Liver (tissue), 8 donors: ENCODE measurements at regions not wholly inside any gene's neighbourhood (a gene's known extent, or its start where the extent isn't known, plus 50 kb on each side); places are given as distances from the start of the nearest gene placed in this dataset.

Experiments
- DNase-seq: peaks from one replicate; pipeline ENCODE4 v3.0.0-alpha.2; 2017; ENCODE audit warnings: low spot score
- H3K27ac ChIP-seq, 2 donors: one replicate each; pipeline ENCODE4 v1.7.0; 2013; ENCODE audit warnings: inconsistent platforms in 2 of 2, low read length in 2 of 2, control low read depth in 1 of 2, low read depth in 1 of 2, mild to moderate bottlenecking in 1 of 2
- H3K27me3 ChIP-seq, 4 donors: one replicate each; pipeline versions ENCODE4 v1.6.1 to v1.7.0; 2013; ENCODE audit warnings: low read length in 3 of 4, inconsistent platforms in 1 of 4, mild to moderate bottlenecking in 1 of 4, moderate library complexity in 1 of 4; ENCODE audit not compliant: control insufficient read depth in 4 of 4, insufficient read depth in 4 of 4
- H3K36me3 ChIP-seq, 4 donors: one replicate each; pipeline versions ENCODE4 v1.6.1 to v1.7.0; 2013; ENCODE audit warnings: low read length in 3 of 4, mild to moderate bottlenecking in 3 of 4, low read depth in 1 of 4, moderate library complexity in 1 of 4; ENCODE audit not compliant: control insufficient read depth in 4 of 4, insufficient read depth in 3 of 4
- H3K4me1 ChIP-seq, 4 donors: one replicate each; pipeline versions ENCODE4 v1.6.1 to v1.7.0; 2013; ENCODE audit warnings: low read length in 3 of 4, mild to moderate bottlenecking in 3 of 4, moderate library complexity in 1 of 4; ENCODE audit not compliant: control insufficient read depth in 4 of 4, insufficient read depth in 4 of 4
- H3K4me3 ChIP-seq, 3 donors: one replicate each; pipeline versions ENCODE4 v1.6.1 to v1.7.0; 2013; ENCODE audit warnings: low read length in 3 of 3, control low read depth in 1 of 3, low read depth in 1 of 3, mild to moderate bottlenecking in 1 of 3
- H3K9ac ChIP-seq, 2 donors: one replicate each; pipeline ENCODE4 v1.7.0; 2013; ENCODE audit warnings: low read length in 2 of 2, mild to moderate bottlenecking in 2 of 2, moderate library complexity in 2 of 2, control low read depth in 1 of 2, low read depth in 1 of 2
- H3K9me3 ChIP-seq, 4 donors: one replicate each; pipeline versions ENCODE4 v1.6.1 to v1.7.0; 2013; ENCODE audit warnings: low read length in 3 of 4; ENCODE audit not compliant: control insufficient read depth in 4 of 4
- EGR1 ChIP-seq, 2 donors: IDR thresholded peaks; 2 replicates each; pipeline ENCODE4 v1.6.1; 2016 to 2018; ENCODE audit warnings: antibody characterized with exemption in 2 of 2, low read depth in 2 of 2
- FOXA2 ChIP-seq: IDR thresholded peaks from 2 replicates; pipeline ENCODE4 v1.6.1; 2016; ENCODE audit warnings: antibody characterized with exemption
- GABPA ChIP-seq, 2 donors: IDR thresholded peaks in 1 of 2; conservative IDR thresholded peaks in 1 of 2; 2 replicates each; pipeline ENCODE4 v1.6.1; 2016; ENCODE audit warnings: antibody characterized with exemption in 2 of 2, mild to moderate bottlenecking in 1 of 2, moderate library complexity in 1 of 2
- HNF4A ChIP-seq, 2 donors: conservative IDR thresholded peaks; 2 replicates each; pipeline ENCODE4 v1.6.1; 2016; ENCODE audit warnings: antibody characterized with exemption in 2 of 2, mild to moderate bottlenecking in 2 of 2
- HNF4G ChIP-seq: IDR thresholded peaks from 2 replicates; pipeline ENCODE4 v1.6.1; 2016; ENCODE audit warnings: antibody characterized with exemption
- JUND ChIP-seq, 2 donors: IDR thresholded peaks; 2 replicates each; pipeline ENCODE4 v1.6.1; 2016; ENCODE audit warnings: antibody characterized with exemption in 2 of 2
- NR2F2 ChIP-seq: IDR thresholded peaks from 2 replicates; pipeline ENCODE4 v1.6.1; 2016; ENCODE audit warnings: antibody characterized with exemption
- RAD21 ChIP-seq, 2 donors: IDR thresholded peaks; 2 replicates each; pipeline ENCODE4 v1.6.1; 2016; ENCODE audit warnings: antibody characterized with exemption in 2 of 2, mild to moderate bottlenecking in 2 of 2
- SP1 ChIP-seq: IDR thresholded peaks from 2 replicates; pipeline ENCODE4 v1.6.1; 2018; ENCODE audit warnings: antibody characterized with exemption, mild to moderate bottlenecking
- TAF1 ChIP-seq: conservative IDR thresholded peaks from 2 replicates; pipeline ENCODE4 v1.6.1; 2016; ENCODE audit warnings: antibody characterized with exemption, mild to moderate bottlenecking
- YY1 ChIP-seq: IDR thresholded peaks from 2 replicates; pipeline ENCODE4 v1.6.1; 2016; ENCODE audit warnings: antibody characterized with exemption, mild to moderate bottlenecking
- WGBS: extraction: QIAGEN DNeasy Blood & Tissue Kit; methylation state at CpG from one replicate; pipeline ENCODE4 v1.1.7; 2013; 5-methylcytosine and 5-hydroxymethylcytosine counted together
- TF ChIP-seq, protein P1 (sequence below): IDR thresholded peaks from 2 replicates; pipeline ENCODE4 v1.6.1; 2016; ENCODE audit warnings: antibody characterized with exemption, mild to moderate bottlenecking
- TF ChIP-seq, protein P2 (sequence below): fragments of 150-350 bp; IDR thresholded peaks from 2 replicates; pipeline ENCODE4 v1.5.1; 2017; ENCODE audit warnings: improper control_type of control experiment, low read depth, low read length; ENCODE audit not compliant: missing input control
- TF ChIP-seq, protein P3 (sequence below): IDR thresholded peaks from 2 replicates; pipeline ENCODE4 v1.6.1; 2016; ENCODE audit warnings: antibody characterized with exemption
- TF ChIP-seq, protein P4 (sequence below): IDR thresholded peaks from 2 replicates; pipeline ENCODE4 v1.6.1; 2016; ENCODE audit warnings: antibody characterized with exemption
- TF ChIP-seq, protein P5 (sequence below): IDR thresholded peaks from 2 replicates; pipeline ENCODE4 v1.6.1; 2016; ENCODE audit warnings: antibody characterized with exemption
- donor health status: healthy.
- donor health status: healthy.
- donor health status: healthy.
- donor health status: healthy.
- donor health status: healthy.

DNA sequence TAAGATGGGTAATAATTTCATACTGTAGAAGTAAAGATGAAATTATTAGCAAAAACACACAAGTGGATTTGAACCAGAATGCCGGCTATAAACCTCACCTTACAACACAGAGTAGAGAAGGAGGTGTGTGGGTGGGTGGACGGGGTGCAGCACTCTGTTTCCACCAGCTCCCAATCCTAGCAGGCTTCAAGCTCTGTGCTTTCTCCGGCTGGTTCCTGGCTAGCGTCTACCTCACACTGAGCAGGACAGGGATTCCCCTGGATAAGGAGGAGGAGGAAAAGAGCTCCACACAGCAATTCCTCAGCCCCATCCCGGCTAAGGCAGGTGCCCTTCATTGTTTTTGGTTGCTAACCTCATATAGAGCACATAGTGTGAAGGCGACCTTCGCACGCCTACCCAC is 453.3 kb downstream of the C6orf118 start:
- H3K9me3 ChIP-seq: peaks cover 0 to 4% (median 0%) of the 10 kb centered on the region in 4 donors
- DNase-seq: no peak
- WGBS: 68% methylated on average over 8 of the region's 8 CpGs
- H3K27me3 ChIP-seq: peaks cover 0 to 3% (median 0%) of the 10 kb centered on the region in 4 donors
- no peaks in the 10 kb centered on the region for H3K4me1 ChIP-seq
- no peak overlapping the region for H3K27ac ChIP-seq
- TF ChIP-seq GABPA (IDR thresholded peaks at IDR 0.05 in 1 of 2, conservative IDR thresholded peaks at IDR 0.05 in 1 of 2) (no peak), JUND (IDR thresholded peaks at IDR 0.05) (no peak), SP1 (no peak), HNF4A (conservative IDR thresholded peaks at IDR 0.05) (no peak), RAD21 (IDR thresholded peaks at IDR 0.05) (no peak), EGR1 (IDR thresholded peaks at IDR 0.05; ENCODE audit: low read depth in 2 of 2) (no peak)
- TF ChIP-seq, protein P1, sequence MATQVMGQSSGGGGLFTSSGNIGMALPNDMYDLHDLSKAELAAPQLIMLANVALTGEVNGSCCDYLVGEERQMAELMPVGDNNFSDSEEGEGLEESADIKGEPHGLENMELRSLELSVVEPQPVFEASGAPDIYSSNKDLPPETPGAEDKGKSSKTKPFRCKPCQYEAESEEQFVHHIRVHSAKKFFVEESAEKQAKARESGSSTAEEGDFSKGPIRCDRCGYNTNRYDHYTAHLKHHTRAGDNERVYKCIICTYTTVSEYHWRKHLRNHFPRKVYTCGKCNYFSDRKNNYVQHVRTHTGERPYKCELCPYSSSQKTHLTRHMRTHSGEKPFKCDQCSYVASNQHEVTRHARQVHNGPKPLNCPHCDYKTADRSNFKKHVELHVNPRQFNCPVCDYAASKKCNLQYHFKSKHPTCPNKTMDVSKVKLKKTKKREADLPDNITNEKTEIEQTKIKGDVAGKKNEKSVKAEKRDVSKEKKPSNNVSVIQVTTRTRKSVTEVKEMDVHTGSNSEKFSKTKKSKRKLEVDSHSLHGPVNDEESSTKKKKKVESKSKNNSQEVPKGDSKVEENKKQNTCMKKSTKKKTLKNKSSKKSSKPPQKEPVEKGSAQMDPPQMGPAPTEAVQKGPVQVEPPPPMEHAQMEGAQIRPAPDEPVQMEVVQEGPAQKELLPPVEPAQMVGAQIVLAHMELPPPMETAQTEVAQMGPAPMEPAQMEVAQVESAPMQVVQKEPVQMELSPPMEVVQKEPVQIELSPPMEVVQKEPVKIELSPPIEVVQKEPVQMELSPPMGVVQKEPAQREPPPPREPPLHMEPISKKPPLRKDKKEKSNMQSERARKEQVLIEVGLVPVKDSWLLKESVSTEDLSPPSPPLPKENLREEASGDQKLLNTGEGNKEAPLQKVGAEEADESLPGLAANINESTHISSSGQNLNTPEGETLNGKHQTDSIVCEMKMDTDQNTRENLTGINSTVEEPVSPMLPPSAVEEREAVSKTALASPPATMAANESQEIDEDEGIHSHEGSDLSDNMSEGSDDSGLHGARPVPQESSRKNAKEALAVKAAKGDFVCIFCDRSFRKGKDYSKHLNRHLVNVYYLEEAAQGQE: no peak
- TF ChIP-seq, protein P2, sequence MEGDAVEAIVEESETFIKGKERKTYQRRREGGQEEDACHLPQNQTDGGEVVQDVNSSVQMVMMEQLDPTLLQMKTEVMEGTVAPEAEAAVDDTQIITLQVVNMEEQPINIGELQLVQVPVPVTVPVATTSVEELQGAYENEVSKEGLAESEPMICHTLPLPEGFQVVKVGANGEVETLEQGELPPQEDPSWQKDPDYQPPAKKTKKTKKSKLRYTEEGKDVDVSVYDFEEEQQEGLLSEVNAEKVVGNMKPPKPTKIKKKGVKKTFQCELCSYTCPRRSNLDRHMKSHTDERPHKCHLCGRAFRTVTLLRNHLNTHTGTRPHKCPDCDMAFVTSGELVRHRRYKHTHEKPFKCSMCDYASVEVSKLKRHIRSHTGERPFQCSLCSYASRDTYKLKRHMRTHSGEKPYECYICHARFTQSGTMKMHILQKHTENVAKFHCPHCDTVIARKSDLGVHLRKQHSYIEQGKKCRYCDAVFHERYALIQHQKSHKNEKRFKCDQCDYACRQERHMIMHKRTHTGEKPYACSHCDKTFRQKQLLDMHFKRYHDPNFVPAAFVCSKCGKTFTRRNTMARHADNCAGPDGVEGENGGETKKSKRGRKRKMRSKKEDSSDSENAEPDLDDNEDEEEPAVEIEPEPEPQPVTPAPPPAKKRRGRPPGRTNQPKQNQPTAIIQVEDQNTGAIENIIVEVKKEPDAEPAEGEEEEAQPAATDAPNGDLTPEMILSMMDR: no peak
- TF ChIP-seq, protein P3, sequence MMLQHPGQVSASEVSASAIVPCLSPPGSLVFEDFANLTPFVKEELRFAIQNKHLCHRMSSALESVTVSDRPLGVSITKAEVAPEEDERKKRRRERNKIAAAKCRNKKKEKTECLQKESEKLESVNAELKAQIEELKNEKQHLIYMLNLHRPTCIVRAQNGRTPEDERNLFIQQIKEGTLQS: no peak
- TF ChIP-seq, protein P4, sequence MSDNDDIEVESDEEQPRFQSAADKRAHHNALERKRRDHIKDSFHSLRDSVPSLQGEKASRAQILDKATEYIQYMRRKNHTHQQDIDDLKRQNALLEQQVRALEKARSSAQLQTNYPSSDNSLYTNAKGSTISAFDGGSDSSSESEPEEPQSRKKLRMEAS: no peak
- no peak overlapping the region for H3K9ac ChIP-seq
- H3K4me3 ChIP-seq: no peak overlapping the region
- H3K36me3 ChIP-seq: no peaks in the 10 kb centered on the region

DNA sequence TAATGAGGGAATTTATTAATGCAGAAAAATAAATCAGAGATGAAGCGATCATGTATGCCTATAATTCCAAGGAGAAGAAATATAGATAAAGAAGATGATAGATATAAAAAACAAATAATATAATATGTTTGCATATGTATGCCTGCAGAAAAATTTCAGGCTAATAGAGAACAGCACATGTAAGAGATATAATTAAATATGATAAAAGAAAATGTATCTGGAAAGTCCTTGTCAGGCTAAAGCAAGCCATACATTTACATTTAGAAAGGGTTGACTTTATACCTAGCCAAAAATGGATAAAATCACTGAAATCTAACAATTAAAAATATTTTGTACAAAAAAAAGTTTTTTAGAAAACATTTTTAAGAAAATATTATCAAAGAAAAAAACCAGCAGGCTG is 454.1 kb downstream of the C6orf118 start:
- H3K27me3 ChIP-seq: no peaks in the 10 kb centered on the region
- no peak overlapping the region for H3K27ac ChIP-seq
- no peak overlapping the region for H3K4me3 ChIP-seq
- H3K9me3 ChIP-seq: peaks cover 0 to 4% (median 0%) of the 10 kb centered on the region in 4 donors
- H3K9ac ChIP-seq: no peak overlapping the region
- 90% methylated on average over 1 of the region's 1 CpG for WGBS
- no peaks in the 10 kb centered on the region for H3K4me1 ChIP-seq
- DNase-seq: no peak
- no peaks in the 10 kb centered on the region for H3K36me3 ChIP-seq
- TF ChIP-seq, protein P2: no peak
- TF ChIP-seq, protein P5, sequence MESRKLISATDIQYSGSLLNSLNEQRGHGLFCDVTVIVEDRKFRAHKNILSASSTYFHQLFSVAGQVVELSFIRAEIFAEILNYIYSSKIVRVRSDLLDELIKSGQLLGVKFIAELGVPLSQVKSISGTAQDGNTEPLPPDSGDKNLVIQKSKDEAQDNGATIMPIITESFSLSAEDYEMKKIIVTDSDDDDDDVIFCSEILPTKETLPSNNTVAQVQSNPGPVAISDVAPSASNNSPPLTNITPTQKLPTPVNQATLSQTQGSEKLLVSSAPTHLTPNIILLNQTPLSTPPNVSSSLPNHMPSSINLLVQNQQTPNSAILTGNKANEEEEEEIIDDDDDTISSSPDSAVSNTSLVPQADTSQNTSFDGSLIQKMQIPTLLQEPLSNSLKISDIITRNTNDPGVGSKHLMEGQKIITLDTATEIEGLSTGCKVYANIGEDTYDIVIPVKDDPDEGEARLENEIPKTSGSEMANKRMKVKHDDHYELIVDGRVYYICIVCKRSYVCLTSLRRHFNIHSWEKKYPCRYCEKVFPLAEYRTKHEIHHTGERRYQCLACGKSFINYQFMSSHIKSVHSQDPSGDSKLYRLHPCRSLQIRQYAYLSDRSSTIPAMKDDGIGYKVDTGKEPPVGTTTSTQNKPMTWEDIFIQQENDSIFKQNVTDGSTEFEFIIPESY: no peak
- TF ChIP-seq YY1 (no peak), HNF4G (no peak), TAF1 (no peak), NR2F2 (no peak), RAD21 (IDR thresholded peaks at IDR 0.05) (no peak), FOXA2 (no peak), GABPA (IDR thresholded peaks at IDR 0.05 in 1 of 2, conservative IDR thresholded peaks at IDR 0.05 in 1 of 2) (no peak), JUND (IDR thresholded peaks at IDR 0.05) (no peak), EGR1 (IDR thresholded peaks at IDR 0.05; ENCODE audit: low read depth in 2 of 2) (no peak), HNF4A (conservative IDR thresholded peaks at IDR 0.05) (no peak)
- TF ChIP-seq, protein P1: no peak
- TF ChIP-seq, protein P3: no peak
- TF ChIP-seq, protein P4: no peak
